ENCODE measurements at regions not wholly inside any gene's neighbourhood (a gene's known extent, or its start where the extent isn't known, plus 50 kb on each side); places are given as distances from the start of the nearest gene placed in this dataset.
A peak's percentile ranks its signal among the peaks of the same experiment; 100 is the strongest.
"Not testable (repeated sequence)": the region's sequence is repeated elsewhere in the genome, so short reads cannot be mapped to it uniquely, and the experiment has no call there.

DNA sequence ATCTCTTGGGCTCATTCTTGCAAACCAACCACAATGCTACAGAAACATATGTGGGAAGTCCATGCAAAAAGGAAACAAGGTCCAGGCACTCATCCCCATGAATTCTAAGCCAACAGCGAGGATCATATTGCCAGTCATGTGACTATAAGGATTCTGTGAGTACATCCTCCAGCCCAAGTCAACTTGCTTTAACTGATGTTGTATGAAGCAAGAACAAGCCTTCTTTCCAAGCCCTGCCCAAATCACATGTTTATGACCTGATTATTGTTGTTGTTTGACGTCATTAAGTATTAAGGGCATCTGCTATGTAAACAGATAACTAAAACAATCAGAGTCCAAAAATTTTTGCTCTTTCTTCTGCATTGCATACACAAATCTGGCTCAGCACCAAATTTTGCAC lies 78.2 kb upstream of the MON1B start:
- Histone ChIP-seq H3K36me3 (ENCODE audit: control insufficient read depth, insufficient read depth, low read length) (no peaks in the 10 kb centered on the region), H3K27me3 (ENCODE audit: control insufficient read depth, insufficient read depth, low read length) (no peaks in the 10 kb centered on the region), H3K4me3 (ENCODE audit: low read depth, low read length) (no peak overlapping the region)
- TF ChIP-seq, protein P1, sequence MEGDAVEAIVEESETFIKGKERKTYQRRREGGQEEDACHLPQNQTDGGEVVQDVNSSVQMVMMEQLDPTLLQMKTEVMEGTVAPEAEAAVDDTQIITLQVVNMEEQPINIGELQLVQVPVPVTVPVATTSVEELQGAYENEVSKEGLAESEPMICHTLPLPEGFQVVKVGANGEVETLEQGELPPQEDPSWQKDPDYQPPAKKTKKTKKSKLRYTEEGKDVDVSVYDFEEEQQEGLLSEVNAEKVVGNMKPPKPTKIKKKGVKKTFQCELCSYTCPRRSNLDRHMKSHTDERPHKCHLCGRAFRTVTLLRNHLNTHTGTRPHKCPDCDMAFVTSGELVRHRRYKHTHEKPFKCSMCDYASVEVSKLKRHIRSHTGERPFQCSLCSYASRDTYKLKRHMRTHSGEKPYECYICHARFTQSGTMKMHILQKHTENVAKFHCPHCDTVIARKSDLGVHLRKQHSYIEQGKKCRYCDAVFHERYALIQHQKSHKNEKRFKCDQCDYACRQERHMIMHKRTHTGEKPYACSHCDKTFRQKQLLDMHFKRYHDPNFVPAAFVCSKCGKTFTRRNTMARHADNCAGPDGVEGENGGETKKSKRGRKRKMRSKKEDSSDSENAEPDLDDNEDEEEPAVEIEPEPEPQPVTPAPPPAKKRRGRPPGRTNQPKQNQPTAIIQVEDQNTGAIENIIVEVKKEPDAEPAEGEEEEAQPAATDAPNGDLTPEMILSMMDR (IDR thresholded peaks at IDR 0.05; ENCODE audit: insufficient read depth, low read length, severe bottlenecking): no peak
- FAIRE-seq (peak; percentile 52), DNase-seq (ENCODE audit: low read depth) (no peak)

DNA sequence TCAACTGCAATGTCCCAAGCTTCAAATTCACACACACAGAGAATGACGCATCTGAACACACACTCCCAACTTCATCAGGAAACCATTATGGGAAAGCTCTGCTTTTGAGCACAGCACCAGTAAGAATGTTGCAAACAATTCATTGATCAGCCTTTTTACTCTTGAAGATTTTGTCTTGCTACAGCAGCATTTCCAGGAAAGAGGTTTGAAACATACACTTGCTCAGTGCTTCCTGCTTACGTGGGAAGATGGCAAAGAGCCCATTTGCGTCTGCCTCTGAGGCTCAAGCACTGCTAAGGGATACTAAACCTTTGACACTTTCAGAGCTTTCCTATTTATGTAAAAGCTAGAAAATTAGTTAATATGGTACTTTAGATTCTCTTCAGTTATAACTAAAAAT lies 77.2 kb upstream of the MON1B start:
- Histone ChIP-seq H3K27me3 (ENCODE audit: control insufficient read depth, insufficient read depth, low read length) (no peaks in the 10 kb centered on the region), H3K36me3 (ENCODE audit: control insufficient read depth, insufficient read depth, low read length) (no peaks in the 10 kb centered on the region), H3K4me3 (ENCODE audit: low read depth, low read length) (no peak overlapping the region)
- TF ChIP-seq, protein P1 (IDR thresholded peaks at IDR 0.05; ENCODE audit: insufficient read depth, low read length, severe bottlenecking): no peak
- FAIRE-seq (no peak), DNase-seq (ENCODE audit: low read depth) (no peak)

DNA sequence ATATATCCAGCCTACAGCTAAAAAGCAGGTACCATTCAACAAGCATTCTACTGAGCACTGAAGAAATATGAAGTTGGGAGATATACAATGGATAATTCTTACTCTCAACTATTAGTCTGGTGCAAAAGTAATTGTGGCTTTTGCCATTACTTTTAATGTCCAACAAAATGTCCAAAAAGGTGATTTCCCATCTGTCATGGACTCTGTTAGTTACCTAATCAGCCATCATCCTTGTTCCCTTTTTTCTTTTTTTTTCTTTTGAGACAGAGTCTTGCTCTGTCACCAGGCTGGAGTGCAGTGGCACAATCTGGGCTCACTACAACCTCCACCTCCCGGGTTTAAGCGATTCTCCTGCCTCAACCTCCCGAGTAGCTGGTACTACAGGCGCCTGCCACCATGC lies 76.6 kb upstream of the MON1B start:
- not testable (repeated sequence) for DNase-seq (ENCODE audit: low read depth); H3K27me3 ChIP-seq (ENCODE audit: control insufficient read depth, insufficient read depth, low read length); H3K4me3 ChIP-seq (ENCODE audit: low read depth, low read length); H3K36me3 ChIP-seq (ENCODE audit: control insufficient read depth, insufficient read depth, low read length); FAIRE-seq

DNA sequence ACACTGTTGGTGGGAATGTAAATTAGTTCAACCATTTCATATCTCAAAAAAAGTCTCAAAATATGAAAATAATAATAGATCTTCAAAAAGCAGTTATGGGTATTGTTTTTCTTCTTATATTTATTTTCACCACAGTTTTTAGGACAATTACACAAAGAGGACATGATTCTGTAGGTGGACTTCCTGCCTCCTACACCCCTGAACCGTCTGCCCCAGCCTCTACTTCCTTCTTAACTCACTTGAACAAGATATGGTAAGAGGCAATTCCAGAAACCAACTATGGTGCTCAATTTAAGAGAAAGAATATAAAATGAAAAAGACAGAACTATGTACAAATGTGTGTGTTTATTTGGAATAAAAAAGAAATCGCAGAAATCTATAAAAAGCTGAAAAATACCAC lies 74.1 kb upstream of the MON1B start:
- DNase-seq (ENCODE audit: low read depth) (no peak), FAIRE-seq (no peak)
- Histone ChIP-seq H3K4me3 (ENCODE audit: low read depth, low read length) (no peak overlapping the region), H3K27me3 (ENCODE audit: control insufficient read depth, insufficient read depth, low read length) (no peaks in the 10 kb centered on the region), H3K36me3 (ENCODE audit: control insufficient read depth, insufficient read depth, low read length) (no peaks in the 10 kb centered on the region)
- TF ChIP-seq, protein P1 (IDR thresholded peaks at IDR 0.05; ENCODE audit: insufficient read depth, low read length, severe bottlenecking): no peak

DNA sequence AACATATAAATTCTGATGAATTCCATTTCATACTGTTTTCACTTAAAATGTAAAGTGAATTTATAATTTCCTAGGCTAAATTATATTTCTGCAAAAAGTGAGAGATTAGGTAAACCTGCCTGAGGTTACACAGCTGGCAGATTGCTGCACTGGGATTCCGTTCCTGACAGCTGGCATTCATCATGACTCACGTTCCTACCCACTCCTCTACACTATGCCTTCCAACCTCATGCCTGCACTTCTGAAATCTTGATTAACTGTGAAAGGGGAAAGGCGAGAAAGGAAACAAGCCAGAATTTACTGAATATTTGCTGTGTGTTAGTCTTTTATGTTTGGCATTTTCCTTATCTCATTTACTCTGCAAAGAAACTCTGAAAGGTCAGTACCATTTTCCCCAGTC lies 73.3 kb upstream of the MON1B start:
- TF ChIP-seq, protein P1 (IDR thresholded peaks at IDR 0.05; ENCODE audit: insufficient read depth, low read length, severe bottlenecking): no peak
- Histone ChIP-seq H3K27me3 (ENCODE audit: control insufficient read depth, insufficient read depth, low read length) (no peaks in the 10 kb centered on the region), H3K36me3 (ENCODE audit: control insufficient read depth, insufficient read depth, low read length) (no peaks in the 10 kb centered on the region), H3K4me3 (ENCODE audit: low read depth, low read length) (no peak overlapping the region)
- DNase-seq (ENCODE audit: low read depth) (peak; percentile 1), FAIRE-seq (no peak)

DNA sequence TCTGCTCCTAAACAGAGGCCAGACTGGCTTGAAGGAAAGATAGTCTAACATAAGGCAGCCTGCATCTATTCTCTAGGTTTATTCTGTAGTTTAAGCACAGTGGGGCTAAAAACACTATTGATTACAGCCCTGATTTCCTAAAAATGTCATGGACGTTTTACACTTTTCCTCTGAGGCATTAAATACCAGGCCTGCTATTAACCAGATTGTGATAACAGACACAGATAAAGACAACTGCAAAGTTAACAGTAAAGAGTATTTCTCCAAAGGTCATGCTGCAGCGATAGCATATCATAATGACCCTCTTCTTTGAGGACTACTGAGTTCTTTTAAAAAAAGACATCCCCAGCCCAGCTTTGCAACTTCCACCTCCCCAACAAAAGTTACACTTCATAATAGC lies 59.6 kb upstream of the MON1B start:
- H3K27me3 ChIP-seq (ENCODE audit: control insufficient read depth, insufficient read depth, low read length): no peaks in the 10 kb centered on the region
- H3K36me3 ChIP-seq (ENCODE audit: control insufficient read depth, insufficient read depth, low read length): no peaks in the 10 kb centered on the region
- no peak for FAIRE-seq

More for the DNA sequence above, 59.6 kb upstream of the MON1B start:
- TF ChIP-seq, protein P1 (IDR thresholded peaks at IDR 0.05; ENCODE audit: insufficient read depth, low read length, severe bottlenecking): no peak
- no peak for DNase-seq (ENCODE audit: low read depth)
- no peak overlapping the region for H3K4me3 ChIP-seq (ENCODE audit: low read depth, low read length)

Measured in bronchial epithelial cell (primary cell).